Fibroblast of lung (primary cell): ENCODE measurements at regions not wholly inside any gene's neighbourhood (a gene's known extent, or its start where the extent isn't known, plus 50 kb on each side); places are given as distances from the start of the nearest gene placed in this dataset.

ENCODE experiments used
- DNase-seq, 2 donors: peaks; one replicate each; pipeline versions ENCODE4 v3.0.0 to v3.0.0-alpha.2; 2010; ENCODE audit warnings: low read depth in 2 of 2
- H2AFZ ChIP-seq: 2 replicates; pipeline ENCODE4 v1.5.1; 2012; ENCODE audit warnings: low read length, control low read depth, inconsistent platforms
- H3K27ac ChIP-seq: 2 replicates; pipeline ENCODE4 v1.5.1; 2011; ENCODE audit warnings: low read length, control low read depth; ENCODE audit not compliant: insufficient read depth
- H3K27me3 ChIP-seq: 2 replicates; pipeline ENCODE4 v1.5.1; 2011; ENCODE audit warnings: mild to moderate bottlenecking, low read length; ENCODE audit not compliant: control insufficient read depth, insufficient read depth
- H3K36me3 ChIP-seq: 2 replicates; pipeline ENCODE4 v1.5.1; 2011; ENCODE audit warnings: low read length; ENCODE audit not compliant: control insufficient read depth, insufficient read depth
- H3K4me1 ChIP-seq: 2 replicates; pipeline ENCODE4 v1.5.1; 2011; ENCODE audit warnings: low read length; ENCODE audit not compliant: control insufficient read depth, insufficient read depth; ENCODE audit errors: extremely low read depth
- H3K4me2 ChIP-seq: 2 replicates; pipeline ENCODE4 v1.5.1; 2011; ENCODE audit warnings: low read length, control low read depth; ENCODE audit not compliant: insufficient read depth; ENCODE audit errors: extremely low read depth
- H3K4me3 ChIP-seq, 4 experiments: fragments of 200-600 bp in 1 of 4; sonication (generic) in 1 of 4; replicated peaks in 1 of 4; 2 replicates each; pipeline ENCODE4 v1.5.1; 2011 to 2016; ENCODE audit warnings: low read length in 4 of 4, low read depth in 3 of 4, mild to moderate bottlenecking in 3 of 4, control low read depth in 2 of 4, inconsistent platforms in 1 of 4, mixed read lengths in 1 of 4; ENCODE audit not compliant: insufficient read depth in 1 of 4; ENCODE audit errors: control extremely low read depth in 1 of 4
- H3K79me2 ChIP-seq: 2 replicates; pipeline ENCODE4 v1.5.1; 2012; ENCODE audit warnings: mild to moderate bottlenecking, low read length, inconsistent platforms; ENCODE audit not compliant: control insufficient read depth, insufficient read depth
- H3K9ac ChIP-seq: 2 replicates; pipeline ENCODE4 v1.5.1; 2011; ENCODE audit warnings: mild to moderate bottlenecking, low read length, control low read depth; ENCODE audit not compliant: insufficient read depth
- H3K9me3 ChIP-seq: 2 replicates; pipeline ENCODE4 v1.5.1; 2012; ENCODE audit warnings: low read depth, low read length; ENCODE audit not compliant: control insufficient read depth, insufficient read depth
- H4K20me1 ChIP-seq: 2 replicates; pipeline ENCODE4 v1.5.1; 2011; ENCODE audit warnings: low read length; ENCODE audit not compliant: control insufficient read depth, insufficient read depth; ENCODE audit errors: extremely low read depth
- CTCF ChIP-seq, 2 donors: IDR thresholded peaks in 1 of 2; conservative IDR thresholded peaks in 1 of 2; 1 replicate in 1 of 2; 2 replicates in 1 of 2; pipeline ENCODE4 v1.5.1; 2011 to 2012; ENCODE audit warnings: low read length in 2 of 2, control low read depth in 1 of 2, inconsistent platforms in 1 of 2, low read depth in 1 of 2, mild to moderate bottlenecking in 1 of 2
- EZH2 ChIP-seq: IDR thresholded peaks from 2 replicates; pipeline ENCODE4 v1.5.1; 2012; ENCODE audit warnings: low read length, control low read depth, mild to moderate bottlenecking; ENCODE audit errors: missing control alignments

GRCh38 chr3:17830788-17831187 lies 88.4 kb upstream of the TBC1D5 start:
- no peaks in the 10 kb centered on the region for H3K27me3 ChIP-seq
- no peaks in the 10 kb centered on the region for H3K9me3 ChIP-seq
- H3K4me2 ChIP-seq = no peak overlapping the region
- no peak overlapping the region for H3K9ac ChIP-seq
- no peak for TF ChIP-seq CTCF (conservative IDR thresholded peaks at IDR 0.05 in 1 of 2, IDR thresholded peaks at IDR 0.05 in 1 of 2; ENCODE audit: low read depth in 1 of 2, low read length in 2 of 2)
- no peak for TF ChIP-seq EZH2
- no peaks in the 10 kb centered on the region for H3K79me2 ChIP-seq
- DNase-seq = no peak
- H3K4me3 ChIP-seq = no peak overlapping the region
- H2AFZ ChIP-seq = no peak overlapping the region
- no peaks in the 10 kb centered on the region for H3K4me1 ChIP-seq
- H4K20me1 ChIP-seq = no peaks in the 10 kb centered on the region
- no peak overlapping the region for H3K27ac ChIP-seq
- no peaks in the 10 kb centered on the region for H3K36me3 ChIP-seq

- Histone ChIP-seq H2AFZ (no peak overlapping the region), H3K4me2 (no peak overlapping the region), H3K27ac (no peak overlapping the region), H3K79me2 (no peaks in the 10 kb centered on the region), H3K4me3 (no peak overlapping the region), H3K36me3 (no peaks in the 10 kb centered on the region), H3K4me1 (no peaks in the 10 kb centered on the region), H4K20me1 (no peaks in the 10 kb centered on the region), H3K9ac (no peak overlapping the region), H3K9me3 (no peaks in the 10 kb centered on the region), H3K27me3 (no peaks in the 10 kb centered on the region)
- DNase-seq = no peak
- TF ChIP-seq CTCF (conservative IDR thresholded peaks at IDR 0.05 in 1 of 2, IDR thresholded peaks at IDR 0.05 in 1 of 2; ENCODE audit: low read depth in 1 of 2, low read length in 2 of 2) (no peak), EZH2 (no peak)
Measured at GRCh38 chr3:17828388-17828787, 86.0 kb upstream of the TBC1D5 start.

- no peaks in the 10 kb centered on the region for H4K20me1 ChIP-seq
- no peaks in the 10 kb centered on the region for H3K9me3 ChIP-seq
- no peak for TF ChIP-seq EZH2
- H3K27me3 ChIP-seq = no peaks in the 10 kb centered on the region
- H3K9ac ChIP-seq = no peak overlapping the region
- no peak overlapping the region for H3K27ac ChIP-seq
- H2AFZ ChIP-seq = no peak overlapping the region
- no peaks in the 10 kb centered on the region for H3K79me2 ChIP-seq
- DNase-seq = no peak
- no peak overlapping the region for H3K4me3 ChIP-seq
- no peaks in the 10 kb centered on the region for H3K4me1 ChIP-seq
- no peak overlapping the region for H3K4me2 ChIP-seq
- H3K36me3 ChIP-seq = no peaks in the 10 kb centered on the region
Measured at GRCh38 chr3:17825298-17825697, 82.9 kb upstream of the TBC1D5 start.

GRCh38 chr3:17823816-17824215 lies 81.4 kb upstream of the TBC1D5 start:
- H3K36me3 ChIP-seq = no peaks in the 10 kb centered on the region
- no peaks in the 10 kb centered on the region for H3K79me2 ChIP-seq
- H3K27ac ChIP-seq = no peak overlapping the region
- no peaks in the 10 kb centered on the region for H3K9me3 ChIP-seq
- TF ChIP-seq CTCF (conservative IDR thresholded peaks at IDR 0.05 in 1 of 2, IDR thresholded peaks at IDR 0.05 in 1 of 2; ENCODE audit: low read depth in 1 of 2, low read length in 2 of 2) (no peak), EZH2 (no peak)
- no peaks in the 10 kb centered on the region for H3K4me1 ChIP-seq
- H3K4me3 ChIP-seq = no peak overlapping the region
- peak in 1 of 2 donors; percentile 7 for DNase-seq
- H2AFZ ChIP-seq = no peak overlapping the region
- no peak overlapping the region for H3K4me2 ChIP-seq
- H3K27me3 ChIP-seq = no peaks in the 10 kb centered on the region
- H3K9ac ChIP-seq = no peak overlapping the region
- H4K20me1 ChIP-seq = no peaks in the 10 kb centered on the region
